ENCODE measurements at regions not wholly inside any gene's neighbourhood (a gene's known extent, or its start where the extent isn't known, plus 50 kb on each side); places are given as distances from the start of the nearest gene placed in this dataset.

- in situ Hi-C loops (cut with MboI; ENCODE audit: low sequenced_read_pairs), result no loop called here
Observed at GRCh38 chr4:89379511-89380044, 72.0 kb upstream of the GPRIN3 start.

GRCh38 chr4:89373394-89373793, 65.8 kb upstream of the GPRIN3 start:
- in situ Hi-C loops (cut with MboI; ENCODE audit: low sequenced_read_pairs), result no loop called here

GRCh38 chr4:89371614-89372013, 64.0 kb upstream of the GPRIN3 start:
- in situ Hi-C loops (cut with MboI; ENCODE audit: low sequenced_read_pairs), result no loop called here

GRCh38 chr4:89369581-89369980, 62.0 kb upstream of the GPRIN3 start:
- in situ Hi-C loops (cut with MboI; ENCODE audit: low sequenced_read_pairs), result no loop called here

GRCh38 chr4:89368861-89369260, 61.3 kb upstream of the GPRIN3 start:
- in situ Hi-C loops (cut with MboI; ENCODE audit: low sequenced_read_pairs), result no loop called here

- in situ Hi-C loops (cut with MboI; ENCODE audit: low sequenced_read_pairs), result no loop called here
Observed at GRCh38 chr4:89365776-89366175, 58.2 kb upstream of the GPRIN3 start.

DNA sequence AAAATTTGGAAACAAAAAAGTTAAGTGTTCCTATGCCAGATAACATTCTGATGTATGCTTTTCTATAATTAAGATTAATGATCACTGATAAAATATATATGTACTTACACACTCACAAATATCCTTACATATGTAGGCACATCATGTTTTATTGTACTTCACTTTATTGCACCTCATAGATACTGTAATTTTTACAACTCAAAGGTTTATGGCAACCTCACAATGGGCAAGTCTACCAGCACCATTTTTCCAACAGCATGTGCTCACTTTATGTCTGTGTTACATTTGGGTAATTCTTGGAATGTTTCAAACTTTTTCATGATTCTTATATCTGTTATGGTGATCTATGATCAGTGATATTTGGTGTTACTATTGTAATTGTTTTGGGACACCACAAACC, 57.8 kb upstream of the GPRIN3 start:
- in situ Hi-C loops (cut with MboI; ENCODE audit: low sequenced_read_pairs), result no loop called here

DNA sequence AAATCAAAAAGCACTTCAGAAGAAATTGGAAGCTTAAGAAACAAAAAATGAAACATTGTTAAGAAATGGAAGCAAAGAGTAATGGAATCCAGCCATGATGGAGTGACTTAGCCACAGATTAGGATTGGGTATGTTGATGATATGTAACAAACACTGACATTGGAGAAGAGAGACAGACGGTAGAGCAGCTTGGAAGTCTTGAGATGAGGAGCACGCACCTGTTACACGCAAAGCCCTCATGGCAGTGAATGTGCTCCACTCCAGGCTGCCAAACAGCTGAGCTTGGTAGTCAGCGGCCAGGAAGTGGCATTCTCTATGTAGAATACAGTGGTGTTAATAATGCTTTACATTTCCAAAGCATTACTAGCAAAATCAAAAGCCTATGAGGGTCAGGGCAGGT, 56.9 kb upstream of the GPRIN3 start:
- in situ Hi-C loops (cut with MboI; ENCODE audit: low sequenced_read_pairs), result no loop called here

- in situ Hi-C loops (cut with MboI; ENCODE audit: low sequenced_read_pairs), result no loop called here
Observed at GRCh38 chr4:89363786-89364185, 56.2 kb upstream of the GPRIN3 start.

GRCh38 chr4:89358935-89359638, 51.5 kb upstream of the GPRIN3 start:
- in situ Hi-C loops (cut with MboI; ENCODE audit: low sequenced_read_pairs), result no loop called here

DNA sequence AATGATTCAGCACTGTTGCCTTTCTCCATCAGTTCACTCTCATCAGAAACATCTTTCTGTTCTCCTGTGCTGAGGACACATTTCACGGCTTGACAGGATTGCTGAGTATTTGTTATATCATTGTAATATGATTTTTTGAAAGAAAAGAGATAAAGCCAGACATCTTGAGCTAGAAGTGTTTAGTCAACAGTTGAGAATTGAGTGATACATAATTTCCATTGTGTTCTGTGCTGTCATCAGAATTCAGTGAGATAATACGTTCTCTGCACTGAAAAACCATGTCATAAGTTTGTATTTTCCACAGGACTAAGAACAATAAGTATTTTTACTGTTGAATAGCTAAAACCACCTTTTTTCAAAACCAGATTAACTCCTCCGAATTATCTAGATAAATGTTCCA, 50.2 kb upstream of the GPRIN3 start:
- in situ Hi-C loops (cut with MboI; ENCODE audit: low sequenced_read_pairs), result no loop called here
